Transverse colon (tissue), 4 donors: ENCODE measurements at regions not wholly inside any gene's neighbourhood (a gene's known extent, or its start where the extent isn't known, plus 50 kb on each side); places are given as distances from the start of the nearest gene placed in this dataset.

Experiments
- DNase-seq: peaks from one replicate; pipeline ENCODE4 v3.0.0-alpha.2; 2019
- H3K27ac ChIP-seq, 4 donors: fragments of 200-600 bp; sonication (generic); 2 replicates each; pipeline ENCODE4 v1.5.1; 2016 to 2018; ENCODE audit warnings: inconsistent platforms in 4 of 4
- H3K27me3 ChIP-seq: fragments of 200-600 bp; sonication (generic); 2 replicates; pipeline ENCODE4 v1.5.1; 2017; ENCODE audit warnings: inconsistent platforms
- H3K36me3 ChIP-seq, 4 donors: fragments of 200-600 bp; sonication (generic); 2 replicates each; pipeline ENCODE4 v1.5.1; 2017 to 2019; ENCODE audit warnings: inconsistent platforms in 4 of 4
- H3K4me1 ChIP-seq, 4 donors: fragments of 200-600 bp; sonication (generic); 2 replicates each; pipeline ENCODE4 v1.5.1; 2017 to 2020; ENCODE audit warnings: inconsistent platforms in 4 of 4
- H3K4me3 ChIP-seq, 4 donors: fragments of 200-600 bp; sonication (generic); 1 replicate in 1 of 4; 2 replicates in 3 of 4; pipeline versions ENCODE4 v1.5.1 to v1.6.1; 2017 to 2019; ENCODE audit warnings: inconsistent platforms in 4 of 4
- H3K9me3 ChIP-seq, 2 donors: fragments of 200-600 bp; sonication (generic); 2 replicates each; pipeline ENCODE4 v1.5.1; 2017 to 2019; ENCODE audit warnings: inconsistent platforms in 2 of 2
- CTCF ChIP-seq, 5 experiments: fragments of 200-600 bp in 3 of 5; fragments of 450-650 bp in 2 of 5; sonication (generic) in 3 of 5; IDR thresholded peaks; 1 replicate in 2 of 5; 2 replicates in 3 of 5; pipeline ENCODE4 v1.5.1; 2016 to 2017; ENCODE audit warnings: antibody characterized with exemption in 5 of 5, inconsistent platforms in 3 of 5, mild to moderate bottlenecking in 2 of 5, moderate library complexity in 1 of 5
- EP300 ChIP-seq: sonication (generic); formaldehyde crosslinking; IDR thresholded peaks from one replicate; pipeline ENCODE4 v1.6.1; 2017; ENCODE audit warnings: antibody characterized with exemption, low read depth
- POLR2A ChIP-seq: fragments of 450-650 bp; IDR thresholded peaks from one replicate; pipeline ENCODE4 v1.6.1; 2016; ENCODE audit warnings: antibody characterized with exemption, mild to moderate bottlenecking, moderate library complexity
- POLR2AphosphoS5 ChIP-seq, 3 donors: sonication (generic); formaldehyde crosslinking; IDR thresholded peaks; one replicate each; pipeline ENCODE4 v1.6.1; 2016; ENCODE audit warnings: antibody characterized with exemption in 3 of 3
- WGBS, 2 donors: methylation state at CpG; one replicate each; pipeline ENCODE4 v1.1.5; 2018; ENCODE audit warnings: low coverage in 1 of 2; 5-methylcytosine and 5-hydroxymethylcytosine counted together
- in situ Hi-C, 4 donors: fragments of 200-750 bp; cut with MboI; loops; one replicate each; pipeline versions ENCODE4 v1.15.0 to v1.15.1; 2017; ENCODE audit warnings: low sequenced_read_pairs in 3 of 4, low pct_ligation_motif_present in 1 of 4, low pct_unique_long_range_greater_than_20kb in 1 of 4
- intact Hi-C: fragments of 100-400 bp; cut with DNase I; formaldehyde crosslinking; loops from one replicate; pipeline ENCODE4 v1.15.1; 2023; ENCODE audit warnings: low total_unique reads

DNA sequence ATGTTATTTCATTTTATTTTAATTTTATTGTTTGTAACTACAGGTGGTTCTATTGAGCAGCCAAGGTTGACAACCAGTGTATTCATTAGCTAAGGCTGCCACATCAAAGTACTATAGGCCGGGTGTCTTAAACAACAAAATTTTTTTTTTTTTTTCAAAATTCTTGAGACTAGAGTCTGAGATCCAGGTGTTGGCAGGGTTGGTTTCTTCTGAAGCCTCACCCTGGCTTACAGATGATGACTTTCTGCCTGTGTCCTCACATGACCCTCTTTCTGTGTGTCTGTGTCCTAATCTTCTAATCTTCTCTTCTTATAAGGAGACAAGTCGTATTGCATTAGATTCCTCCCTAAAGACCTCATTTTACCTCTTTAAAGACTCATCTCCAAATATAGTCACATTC lies 208.4 kb downstream of the MANEA start:
- no peak overlapping the region for H3K27ac ChIP-seq
- no peaks in the 10 kb centered on the region for H3K36me3 ChIP-seq
- no peaks in the 10 kb centered on the region for H3K27me3 ChIP-seq
- intact Hi-C loops = no loop called here
- TF ChIP-seq EP300 = no peak
- no peak for TF ChIP-seq POLR2AphosphoS5 (IDR thresholded peaks at IDR 0.05)
- TF ChIP-seq POLR2A = no peak
- TF ChIP-seq CTCF (IDR thresholded peaks at IDR 0.05) = no peak
- WGBS, 2 donors = 61 to 71% methylated on average over 2 of the region's 2 CpGs
- no peaks in the 10 kb centered on the region for H3K4me1 ChIP-seq
- no peaks in the 10 kb centered on the region for H3K9me3 ChIP-seq
- no peak overlapping the region for H3K4me3 ChIP-seq
- no peak for DNase-seq
- in situ Hi-C loops = no loop called here

- TF ChIP-seq POLR2A (no peak), POLR2AphosphoS5 (IDR thresholded peaks at IDR 0.05) (no peak), CTCF (IDR thresholded peaks at IDR 0.05) (no peak), EP300 (no peak)
- Histone ChIP-seq H3K9me3 (no peaks in the 10 kb centered on the region), H3K27me3 (no peaks in the 10 kb centered on the region), H3K36me3 (no peaks in the 10 kb centered on the region), H3K4me1 (no peaks in the 10 kb centered on the region), H3K4me3 (no peak overlapping the region), H3K27ac (no peak overlapping the region)
- in situ Hi-C loops (no loop called here), intact Hi-C loops (no loop called here)
- WGBS, 2 donors = 79 to 82% methylated on average over 3 of the region's 3 CpGs
- no peak for DNase-seq
These were observed 209.5 kb downstream of the MANEA start for GRCh38 chr6:95786802-95787201.

- DNase-seq = no peak
- in situ Hi-C loops = no loop called here
These were observed 213.5 kb downstream of the MANEA start for GRCh38 chr6:95790787-95791186.

DNA sequence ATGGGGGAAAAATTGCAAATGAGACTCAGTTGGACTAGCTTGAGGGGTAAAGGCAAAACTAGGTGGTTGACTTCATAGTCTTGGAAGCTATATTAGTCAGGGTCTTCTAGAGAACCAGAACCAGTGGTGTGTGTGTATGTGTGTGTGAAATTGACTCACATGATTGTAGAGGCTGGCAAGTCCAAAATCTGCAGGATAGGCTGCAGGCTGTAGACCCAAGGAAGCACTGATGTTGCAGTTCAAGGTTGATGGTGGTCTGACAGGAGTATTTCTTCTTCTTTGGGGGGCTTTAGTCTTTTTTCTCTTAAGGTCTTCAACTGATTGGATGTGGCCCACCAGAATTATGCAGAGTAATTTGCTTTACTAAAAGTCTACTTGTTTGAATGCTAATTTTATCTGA lies 217.4 kb downstream of the MANEA start:
- Histone ChIP-seq H3K9me3 (no peaks in the 10 kb centered on the region), H3K4me3 (no peak overlapping the region), H3K27me3 (no peaks in the 10 kb centered on the region), H3K36me3 (no peaks in the 10 kb centered on the region), H3K27ac (no peak overlapping the region), H3K4me1 (no peaks in the 10 kb centered on the region)
- DNase-seq = no peak
- in situ Hi-C loops (no loop called here), intact Hi-C loops (no loop called here)
- TF ChIP-seq POLR2AphosphoS5 (IDR thresholded peaks at IDR 0.05) (no peak), CTCF (IDR thresholded peaks at IDR 0.05) (no peak)

More at GRCh38 chr6:95790787-95791186, 213.5 kb downstream of the MANEA start:
- Histone ChIP-seq H3K4me1 (no peaks in the 10 kb centered on the region), H3K27ac (no peak overlapping the region), H3K36me3 (no peaks in the 10 kb centered on the region), H3K4me3 (no peak overlapping the region), H3K9me3 (no peaks in the 10 kb centered on the region), H3K27me3 (no peaks in the 10 kb centered on the region)
- intact Hi-C loops = no loop called here
- 37 to 40% methylated on average over 2 to 7 of the region's 7 CpGs for WGBS, 2 donors
- TF ChIP-seq CTCF (IDR thresholded peaks at IDR 0.05) (no peak), POLR2A (no peak), POLR2AphosphoS5 (IDR thresholded peaks at IDR 0.05) (no peak)
